Limb (tissue), 2 donors: ENCODE measurements at regions not wholly inside any gene's neighbourhood (a gene's known extent, or its start where the extent isn't known, plus 50 kb on each side); places are given as distances from the start of the nearest gene placed in this dataset.

Experiments used
- DNase-seq, 2 donors: peaks; one replicate each; pipeline ENCODE4 v3.0.0-alpha.2; 2016; ENCODE audit errors: extremely low spot score in 2 of 2

GRCh38 chr16:49128740-49129139 is 152.9 kb downstream of the CBLN1 start:
- DNase-seq, result no peak

- no peak for DNase-seq
These were observed 154.5 kb downstream of the CBLN1 start for GRCh38 chr16:49127103-49127502.

GRCh38 chr16:49121636-49122035 is 160.0 kb downstream of the CBLN1 start:
- DNase-seq, result no peak

- no peak for DNase-seq
These were observed 161.0 kb downstream of the CBLN1 start for GRCh38 chr16:49120631-49121030.

GRCh38 chr16:49116873-49117272 is 164.8 kb downstream of the CBLN1 start:
- DNase-seq, result no peak

GRCh38 chr16:49115956-49116355 is 165.7 kb downstream of the CBLN1 start:
- no peak for DNase-seq

- no peak for DNase-seq
These were observed 168.9 kb downstream of the CBLN1 start for GRCh38 chr16:49112754-49113153.

GRCh38 chr16:49111351-49111750 is 170.3 kb downstream of the CBLN1 start:
- DNase-seq, result no peak

- DNase-seq, result no peak
These were observed 173.0 kb downstream of the CBLN1 start for GRCh38 chr16:49108611-49109010.

- DNase-seq, result no peak
These were observed 178.3 kb downstream of the CBLN1 start for GRCh38 chr16:49103298-49103697.

- DNase-seq, result no peak
These were observed 179.6 kb downstream of the CBLN1 start for GRCh38 chr16:49101997-49102396.

GRCh38 chr16:49100366-49100765 is 181.3 kb downstream of the CBLN1 start:
- DNase-seq, result no peak

GRCh38 chr16:49097964-49098363 is 183.7 kb downstream of the CBLN1 start:
- DNase-seq, result no peak

GRCh38 chr16:49096176-49096945 is 185.3 kb downstream of the CBLN1 start:
- no peak for DNase-seq

GRCh38 chr16:49095539-49095938 is 186.1 kb downstream of the CBLN1 start:
- DNase-seq, result no peak

- DNase-seq, result no peak
These were observed 187.2 kb downstream of the CBLN1 start for GRCh38 chr16:49094471-49094870.

- DNase-seq, result no peak
These were observed 187.7 kb downstream of the CBLN1 start for GRCh38 chr16:49093939-49094338.

GRCh38 chr16:49092704-49093103 is 188.9 kb downstream of the CBLN1 start:
- no peak for DNase-seq

- DNase-seq, result no peak
These were observed 192.1 kb downstream of the CBLN1 start for GRCh38 chr16:49089533-49089932.

GRCh38 chr16:49089039-49089438 is 192.6 kb downstream of the CBLN1 start:
- DNase-seq, result no peak

GRCh38 chr16:49085686-49086085 is 196.0 kb downstream of the CBLN1 start:
- DNase-seq, result peak in 1 of 2 donors; percentile 26

- DNase-seq, result no peak
These were observed 196.8 kb downstream of the CBLN1 start for GRCh38 chr16:49084628-49085390.

- DNase-seq, result no peak
These were observed 200.1 kb downstream of the CBLN1 start for GRCh38 chr16:49081554-49081953.
